Hepatocyte (in vitro differentiated cells): ENCODE measurements at regions not wholly inside any gene's neighbourhood (a gene's known extent, or its start where the extent isn't known, plus 50 kb on each side); places are given as distances from the start of the nearest gene placed in this dataset.

Experiments used
- DNase-seq: peaks from one replicate; pipeline ENCODE4 v3.0.0-alpha.2; 2016; ENCODE audit warnings: low spot score
- H2AFZ ChIP-seq: fragments of 200-600 bp; sonication (generic); 2 replicates; pipeline ENCODE4 v1.6.0; 2016; ENCODE audit warnings: antibody characterized with exemption, mild to moderate bottlenecking
- H3K27ac ChIP-seq: fragments of 200-600 bp; sonication (generic); 2 replicates; pipeline ENCODE4 v1.5.1; 2016; ENCODE audit warnings: mild to moderate bottlenecking
- H3K27me3 ChIP-seq: fragments of 200-600 bp; sonication (generic); 2 replicates; pipeline ENCODE4 v1.6.1; 2016
- H3K36me3 ChIP-seq: fragments of 200-600 bp; sonication (generic); replicated peaks from 2 replicates; pipeline ENCODE4 v1.5.1; 2016; ENCODE audit warnings: low read depth; ENCODE audit not compliant: insufficient read depth
- H3K4me1 ChIP-seq: fragments of 200-600 bp; sonication (generic); 2 replicates; pipeline ENCODE4 v1.5.1; 2016; ENCODE audit warnings: mild to moderate bottlenecking, moderate library complexity; ENCODE audit not compliant: insufficient read depth
- H3K4me2 ChIP-seq: fragments of 200-600 bp; sonication (generic); 2 replicates; pipeline ENCODE4 v1.6.0; 2016
- H3K4me3 ChIP-seq: fragments of 200-600 bp; sonication (generic); 2 replicates; pipeline ENCODE4 v1.5.1; 2016; ENCODE audit warnings: mild to moderate bottlenecking
- H3K79me2 ChIP-seq: fragments of 200-600 bp; sonication (generic); 2 replicates; pipeline ENCODE4 v1.6.0; 2017; ENCODE audit warnings: mild to moderate bottlenecking
- H3K9me2 ChIP-seq: fragments of 200-600 bp; sonication (generic); replicated peaks from 2 replicates; pipeline ENCODE4 v1.6.0; 2017; ENCODE audit warnings: mild to moderate bottlenecking; ENCODE audit not compliant: insufficient read depth
- H3K9me3 ChIP-seq: fragments of 200-600 bp; sonication (generic); 2 replicates; pipeline ENCODE4 v1.5.1; 2016; ENCODE audit warnings: low read depth, mild to moderate bottlenecking
- H4K20me1 ChIP-seq: fragments of 200-600 bp; sonication (generic); 2 replicates; pipeline ENCODE4 v1.6.0; 2016; ENCODE audit warnings: mild to moderate bottlenecking; ENCODE audit not compliant: insufficient read depth, poor library complexity, severe bottlenecking
- CTCF ChIP-seq: fragments of 200-600 bp; sonication (generic); IDR thresholded peaks from 2 replicates; pipeline ENCODE4 v1.5.1; 2016; ENCODE audit warnings: antibody characterized with exemption, mild to moderate bottlenecking; ENCODE audit not compliant: poor library complexity
- EZH2 ChIP-seq: fragments of 200-600 bp; sonication (generic); IDR thresholded peaks from 2 replicates; pipeline ENCODE4 v1.6.1; 2016; ENCODE audit warnings: antibody characterized with exemption, mild to moderate bottlenecking, borderline replicate concordance
- EZH2phosphoT487 ChIP-seq: fragments of 200-600 bp; sonication (generic); IDR thresholded peaks from one replicate; pipeline ENCODE4 v1.6.1; 2018; ENCODE audit warnings: antibody characterized with exemption, mild to moderate bottlenecking, low read depth, moderate library complexity; ENCODE audit not compliant: unreplicated experiment, severe bottlenecking
- WGBS: methylation state at CpG from one replicate; pipeline ENCODE4 v1.1.6; 2016; ENCODE audit warnings: low lambda C conversion rate; ENCODE audit errors: missing lambda C conversion rate; 5-methylcytosine and 5-hydroxymethylcytosine counted together

GRCh38 chr4:189858435-189858834 lies 82.2 kb upstream of the FRG1 start:
- H3K36me3 ChIP-seq, result no peaks in the 10 kb centered on the region

GRCh38 chr4:189861101-189861500 lies 79.6 kb upstream of the FRG1 start:
- DNase-seq, result no peak
- no peaks in the 10 kb centered on the region for H3K9me3 ChIP-seq
- H3K4me1 ChIP-seq, result no peaks in the 10 kb centered on the region
- H3K79me2 ChIP-seq, result no peaks in the 10 kb centered on the region
- H3K27me3 ChIP-seq, result no peaks in the 10 kb centered on the region
- H4K20me1 ChIP-seq, result peaks cover 3% of the 10 kb centered on the region
- H3K27ac ChIP-seq, result no peak overlapping the region
- H3K9me2 ChIP-seq, result no peaks in the 10 kb centered on the region
- no peak overlapping the region for H2AFZ ChIP-seq
- H3K4me3 ChIP-seq, result no peak overlapping the region
- no peaks in the 10 kb centered on the region for H3K36me3 ChIP-seq
- H3K4me2 ChIP-seq, result no peak overlapping the region
- TF ChIP-seq EZH2 (no peak), EZH2phosphoT487 (no peak), CTCF (no peak)

More at GRCh38 chr4:189858435-189858834, 82.2 kb upstream of the FRG1 start:
- Histone ChIP-seq H2AFZ (no peak overlapping the region), H3K27ac (no peak overlapping the region), H3K79me2 (no peaks in the 10 kb centered on the region), H3K4me1 (no peaks in the 10 kb centered on the region), H3K9me2 (no peaks in the 10 kb centered on the region), H4K20me1 (peaks cover 3% of the 10 kb centered on the region), H3K27me3 (no peaks in the 10 kb centered on the region), H3K4me3 (no peak overlapping the region), H3K4me2 (no peak overlapping the region), H3K9me3 (no peaks in the 10 kb centered on the region)
- no peak for DNase-seq
- no peak for TF ChIP-seq EZH2phosphoT487
- TF ChIP-seq CTCF, result no peak
- TF ChIP-seq EZH2, result no peak
- WGBS, result 90% methylated on average over 4 of the region's 4 CpGs

- Histone ChIP-seq H3K9me3 (no peaks in the 10 kb centered on the region), H3K27ac (no peak overlapping the region), H3K4me2 (no peak overlapping the region), H3K36me3 (no peaks in the 10 kb centered on the region), H3K27me3 (no peaks in the 10 kb centered on the region), H4K20me1 (no peaks in the 10 kb centered on the region), H3K79me2 (no peaks in the 10 kb centered on the region), H3K4me1 (no peaks in the 10 kb centered on the region), H2AFZ (no peak overlapping the region), H3K4me3 (no peak overlapping the region), H3K9me2 (no peaks in the 10 kb centered on the region)
- WGBS, result 86% methylated on average over 5 of the region's 7 CpGs
- TF ChIP-seq CTCF (no peak), EZH2 (no peak), EZH2phosphoT487 (no peak)
- DNase-seq, result no peak
These were observed 71.4 kb upstream of the FRG1 start for GRCh38 chr4:189869236-189869635.

GRCh38 chr4:189870511-189871234 lies 70.0 kb upstream of the FRG1 start:
- no peak overlapping the region for H3K4me2 ChIP-seq
- no peak overlapping the region for H2AFZ ChIP-seq
- H3K27me3 ChIP-seq, result no peaks in the 10 kb centered on the region
- H3K4me1 ChIP-seq, result no peaks in the 10 kb centered on the region
- no peaks in the 10 kb centered on the region for H4K20me1 ChIP-seq
- no peaks in the 10 kb centered on the region for H3K79me2 ChIP-seq
- H3K36me3 ChIP-seq, result no peaks in the 10 kb centered on the region
- no peaks in the 10 kb centered on the region for H3K9me2 ChIP-seq
- DNase-seq, result no peak
- H3K4me3 ChIP-seq, result no peak overlapping the region
- no peak for TF ChIP-seq CTCF
- no peak for TF ChIP-seq EZH2phosphoT487
- TF ChIP-seq EZH2, result no peak
- 82% methylated on average over 9 of the region's 9 CpGs for WGBS
- H3K27ac ChIP-seq, result no peak overlapping the region
- H3K9me3 ChIP-seq, result no peaks in the 10 kb centered on the region
